SK-MEL-5 (cell line): ENCODE measurements at regions not wholly inside any gene's neighbourhood (a gene's known extent, or its start where the extent isn't known, plus 50 kb on each side); places are given as distances from the start of the nearest gene placed in this dataset.

Experiments
- DNase-seq: peaks from one replicate; pipeline ENCODE4 v3.0.0-alpha.2; 2016; ENCODE audit warnings: low read depth, low spot score
- in situ Hi-C: cut with HindIII; loops from 2 replicates; pipeline ENCODE4 v1.10.0; 2016; ENCODE audit warnings: low sequenced_read_pairs, high pct_unique_total_duplicates, low pct_unique_long_range_greater_than_20kb

GRCh38 chr5:135215617-135216470 lies 181.8 kb upstream of the PITX1 start:
- DNase-seq: no peak
- in situ Hi-C loops: no loop called here

- DNase-seq: no peak
- in situ Hi-C loops: no loop called here
These were observed 181.0 kb upstream of the PITX1 start for GRCh38 chr5:135214897-135215616.

DNA sequence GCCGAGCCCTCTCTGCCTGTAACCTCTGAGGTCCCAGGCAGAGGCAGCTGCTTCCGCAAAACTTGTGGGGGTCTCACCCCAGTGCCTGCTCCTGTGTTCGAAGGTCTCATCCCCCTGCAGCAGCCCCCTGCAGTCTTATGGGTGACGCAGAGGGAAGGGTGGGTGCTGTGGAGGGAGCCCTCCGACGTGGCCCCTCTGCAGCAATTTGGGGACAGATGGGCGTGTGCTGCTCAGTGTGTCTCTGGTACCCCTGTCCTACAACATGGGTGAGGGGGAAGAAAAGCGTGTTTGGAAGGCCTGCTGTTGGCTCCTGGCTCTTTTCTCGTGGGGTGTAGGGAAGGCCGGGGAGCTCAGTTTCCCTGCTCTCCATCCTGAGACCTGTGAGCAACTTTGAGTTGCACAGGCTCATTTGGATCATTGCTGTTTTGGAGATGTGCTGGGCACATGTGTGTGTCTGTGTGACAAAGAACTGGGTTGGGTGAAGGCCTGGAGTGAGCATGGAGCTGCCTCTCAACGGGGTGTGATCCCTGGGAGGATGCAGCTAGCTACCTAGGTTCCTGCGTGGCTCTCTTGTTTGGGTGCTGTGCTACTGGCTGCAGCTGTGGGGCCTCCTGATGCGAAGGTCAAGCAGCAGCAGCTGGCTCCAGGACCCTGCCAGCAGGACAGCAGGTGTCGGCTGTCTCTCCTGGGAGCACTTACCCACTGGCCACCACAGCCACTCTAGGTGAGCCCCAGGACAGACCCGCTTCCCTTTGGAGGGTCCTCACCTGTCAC lies 179.6 kb upstream of the PITX1 start:
- DNase-seq: no peak
- in situ Hi-C loops: no loop called here

DNA sequence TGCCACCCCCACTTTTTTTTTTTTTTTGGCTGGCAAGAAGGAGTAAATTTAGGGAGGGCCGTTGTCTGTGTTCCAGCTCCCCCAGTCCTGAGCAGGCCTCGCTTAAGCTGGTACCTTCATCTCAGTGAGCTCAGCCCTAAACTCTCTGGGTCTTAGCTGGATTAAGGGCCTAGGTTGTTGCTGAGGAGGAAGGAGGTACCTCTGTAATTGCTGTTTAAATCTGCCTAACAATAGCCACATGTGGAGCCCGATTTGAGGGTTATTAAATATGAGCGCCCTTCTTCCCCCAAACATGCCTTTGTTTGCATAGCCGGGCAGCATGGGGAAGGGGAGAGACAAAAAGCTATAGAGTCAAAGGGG lies 179.0 kb upstream of the PITX1 start:
- DNase-seq: no peak
- in situ Hi-C loops: no loop called here

- in situ Hi-C loops: no loop called here
- no peak for DNase-seq
These were observed 178.5 kb upstream of the PITX1 start for GRCh38 chr5:135212361-135213026.

DNA sequence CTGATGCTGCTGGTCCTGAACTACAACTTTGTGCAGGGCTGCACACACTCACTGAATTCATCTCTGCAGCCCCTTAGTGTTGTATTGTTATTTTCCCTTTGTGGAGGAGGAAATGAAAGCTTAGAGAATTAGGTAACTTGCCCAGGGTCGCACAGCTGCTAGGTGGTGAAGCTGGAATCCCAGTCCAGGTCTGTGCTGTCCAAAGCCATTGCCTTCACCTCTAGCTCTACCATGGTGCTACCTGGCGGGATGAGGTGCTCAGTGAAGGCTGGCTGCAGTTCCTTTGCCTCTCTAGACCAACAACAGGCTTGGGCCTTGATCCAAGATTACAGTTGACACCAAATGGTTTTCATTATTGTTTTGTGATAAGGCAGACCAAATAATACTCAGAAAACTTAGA lies 177.8 kb upstream of the PITX1 start:
- in situ Hi-C loops: no loop called here
- DNase-seq: no peak

GRCh38 chr5:135211083-135211790 lies 177.2 kb upstream of the PITX1 start:
- no peak for DNase-seq
- in situ Hi-C loops: no loop called here

- DNase-seq: no peak
- in situ Hi-C loops: no loop called here
These were observed 176.4 kb upstream of the PITX1 start for GRCh38 chr5:135210286-135211055.

DNA sequence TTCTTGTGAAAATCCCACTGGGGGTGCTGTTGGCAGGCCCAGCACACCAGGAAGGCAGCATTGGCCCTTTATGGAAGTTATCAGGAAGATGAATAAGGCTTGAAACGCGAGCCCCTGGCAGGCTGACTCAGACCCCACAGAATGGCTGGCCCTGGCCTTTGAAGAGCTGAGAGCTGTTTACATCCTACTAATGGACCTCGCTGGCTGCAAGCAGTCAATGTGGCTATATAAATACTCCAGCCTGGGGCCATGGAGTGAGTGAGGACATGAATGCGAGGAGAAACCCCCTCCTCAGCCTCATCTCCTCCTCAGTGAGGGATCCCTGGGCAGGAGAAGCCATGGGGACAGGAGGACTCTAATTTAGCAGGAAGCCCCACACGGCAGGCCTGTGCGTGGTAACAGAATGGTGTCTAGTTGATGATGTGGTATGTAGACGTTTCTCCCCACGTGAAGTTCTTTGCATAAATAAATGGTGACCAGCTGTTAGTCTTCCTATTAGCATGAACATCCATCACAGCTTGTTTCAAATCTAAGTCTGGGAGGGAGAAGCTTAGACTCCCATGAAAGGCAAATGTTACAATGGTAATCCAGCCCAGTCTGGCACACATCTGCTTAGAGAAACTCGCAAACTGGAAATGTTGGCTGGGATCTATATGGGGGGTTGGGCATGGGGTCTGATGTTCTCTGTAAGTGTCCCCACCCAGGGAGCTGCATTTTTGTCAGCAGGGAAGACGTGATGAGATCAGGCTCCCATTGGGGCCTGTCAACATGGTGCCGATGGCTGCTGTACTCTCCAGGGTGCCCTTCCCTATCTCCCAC lies 175.1 kb upstream of the PITX1 start:
- in situ Hi-C loops: no loop called here
- no peak for DNase-seq

DNA sequence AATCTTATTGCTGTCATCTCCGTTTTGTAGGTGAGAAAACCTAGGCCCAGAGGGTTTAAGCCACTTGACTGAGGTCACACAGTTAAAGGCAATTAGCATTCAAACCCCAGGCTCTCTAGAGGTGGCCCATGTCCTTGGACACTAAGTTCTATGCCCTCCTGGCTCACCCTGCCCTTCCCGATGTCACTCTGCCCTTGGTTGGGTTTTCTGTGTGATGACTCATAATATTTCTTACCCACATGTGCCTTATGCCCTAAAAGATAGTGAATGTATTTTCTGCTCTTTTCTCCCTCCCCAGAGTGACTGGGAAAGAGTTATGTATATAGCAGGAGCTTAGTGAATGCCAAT lies 174.5 kb upstream of the PITX1 start:
- in situ Hi-C loops: no loop called here
- no peak for DNase-seq

- DNase-seq: no peak
- in situ Hi-C loops: no loop called here
These were observed 173.8 kb upstream of the PITX1 start for GRCh38 chr5:135207866-135208265.

DNA sequence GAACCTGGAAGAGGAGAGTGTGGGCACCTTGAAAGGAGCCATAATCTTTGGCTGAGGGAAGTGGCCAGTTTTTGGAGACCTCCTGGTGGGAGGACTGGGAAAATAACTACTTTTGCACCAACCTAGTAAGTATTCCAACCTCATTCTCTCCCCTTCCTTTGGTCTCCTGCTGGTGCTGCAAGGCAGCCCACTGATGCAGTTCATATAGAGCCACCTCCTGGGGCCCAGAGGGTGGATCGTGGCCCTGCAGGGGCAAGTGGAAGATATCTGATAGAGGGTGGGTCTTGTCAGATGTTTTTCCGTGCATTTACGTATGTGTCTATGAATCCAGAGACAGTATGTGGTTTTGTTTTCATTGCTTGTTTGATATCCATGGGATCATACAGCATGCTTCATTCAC lies 172.8 kb upstream of the PITX1 start:
- in situ Hi-C loops: no loop called here
- DNase-seq: no peak

GRCh38 chr5:135205632-135206349 lies 171.8 kb upstream of the PITX1 start:
- in situ Hi-C loops: no loop called here
- no peak for DNase-seq

DNA sequence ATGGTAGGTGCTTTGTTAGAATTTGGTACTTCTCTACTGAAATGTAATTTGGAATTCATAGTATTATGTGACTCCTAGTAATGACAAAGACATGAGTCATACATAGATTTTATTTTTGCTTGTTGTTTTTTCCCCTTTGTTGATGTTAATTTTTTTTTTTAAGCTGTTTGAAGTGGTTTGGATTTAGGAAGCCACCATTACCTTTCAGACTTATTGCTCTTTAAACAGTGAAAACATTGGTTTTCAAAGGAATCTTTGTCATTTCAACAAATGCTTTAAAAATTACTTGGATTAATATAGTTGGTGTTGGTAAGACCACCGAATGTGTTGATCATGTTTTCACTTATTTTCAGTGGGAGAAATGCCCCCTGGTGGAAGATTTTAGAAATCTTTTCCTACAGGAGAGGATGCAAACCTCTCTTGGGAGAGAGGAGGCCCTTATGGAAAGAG lies 170.1 kb upstream of the PITX1 start:
- DNase-seq: peak; percentile 48
- in situ Hi-C loops: no loop called here

DNA sequence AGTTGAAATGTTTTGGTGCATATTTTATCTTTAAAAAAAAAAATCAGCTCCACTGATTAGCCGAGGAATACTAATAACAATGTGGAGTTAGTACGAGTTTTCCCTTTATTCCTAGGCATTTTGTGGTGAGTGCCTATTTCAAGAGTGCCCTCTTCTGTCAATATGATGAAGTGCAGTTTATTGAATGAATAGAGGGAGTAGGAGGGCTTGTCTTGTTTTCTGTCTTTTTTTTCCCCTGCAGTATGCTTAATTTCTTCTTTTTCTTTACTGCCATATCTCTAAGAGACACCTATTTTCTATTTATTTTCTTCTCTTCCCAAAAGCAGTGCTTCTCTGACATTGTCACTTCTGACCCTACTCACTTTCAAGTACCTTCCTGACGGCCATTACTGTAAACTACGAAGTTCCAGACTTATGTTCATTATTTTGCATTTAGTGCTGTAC lies 169.6 kb upstream of the PITX1 start:
- peak; percentile 56 for DNase-seq
- in situ Hi-C loops: no loop called here
